Erythroblast (primary cell): ENCODE measurements at regions not wholly inside any gene's neighbourhood (a gene's known extent, or its start where the extent isn't known, plus 50 kb on each side); places are given as distances from the start of the nearest gene placed in this dataset.

Experiments
- GATA1 ChIP-seq: IDR thresholded peaks from 2 replicates; pipeline ENCODE4 v1.6.1; 2011; ENCODE audit warnings: low read depth, mild to moderate bottlenecking, control low read depth, low read length, moderate library complexity
- POLR2A ChIP-seq: IDR thresholded peaks from 2 replicates; pipeline ENCODE4 v1.6.1; 2011; ENCODE audit warnings: mild to moderate bottlenecking, low read length

- no peak for TF ChIP-seq POLR2A
- no peak for TF ChIP-seq GATA1
These were observed 118.2 kb upstream of the IQCM start for GRCh38 chr4:149933883-149934282.
